Fibroblast of lung (primary cell): ENCODE measurements at regions not wholly inside any gene's neighbourhood (a gene's known extent, or its start where the extent isn't known, plus 50 kb on each side); places are given as distances from the start of the nearest gene placed in this dataset.

Experiments
- EZH2 ChIP-seq: IDR thresholded peaks from 2 replicates; pipeline ENCODE4 v1.5.1; 2012; ENCODE audit warnings: low read length, control low read depth, mild to moderate bottlenecking; ENCODE audit errors: missing control alignments
- TF ChIP-seq, protein P1 (sequence below), 2 donors: IDR thresholded peaks in 1 of 2; conservative IDR thresholded peaks in 1 of 2; 1 replicate in 1 of 2; 2 replicates in 1 of 2; pipeline ENCODE4 v1.5.1; 2011 to 2012; ENCODE audit warnings: low read length in 2 of 2, control low read depth in 1 of 2, inconsistent platforms in 1 of 2, low read depth in 1 of 2, mild to moderate bottlenecking in 1 of 2

DNA sequence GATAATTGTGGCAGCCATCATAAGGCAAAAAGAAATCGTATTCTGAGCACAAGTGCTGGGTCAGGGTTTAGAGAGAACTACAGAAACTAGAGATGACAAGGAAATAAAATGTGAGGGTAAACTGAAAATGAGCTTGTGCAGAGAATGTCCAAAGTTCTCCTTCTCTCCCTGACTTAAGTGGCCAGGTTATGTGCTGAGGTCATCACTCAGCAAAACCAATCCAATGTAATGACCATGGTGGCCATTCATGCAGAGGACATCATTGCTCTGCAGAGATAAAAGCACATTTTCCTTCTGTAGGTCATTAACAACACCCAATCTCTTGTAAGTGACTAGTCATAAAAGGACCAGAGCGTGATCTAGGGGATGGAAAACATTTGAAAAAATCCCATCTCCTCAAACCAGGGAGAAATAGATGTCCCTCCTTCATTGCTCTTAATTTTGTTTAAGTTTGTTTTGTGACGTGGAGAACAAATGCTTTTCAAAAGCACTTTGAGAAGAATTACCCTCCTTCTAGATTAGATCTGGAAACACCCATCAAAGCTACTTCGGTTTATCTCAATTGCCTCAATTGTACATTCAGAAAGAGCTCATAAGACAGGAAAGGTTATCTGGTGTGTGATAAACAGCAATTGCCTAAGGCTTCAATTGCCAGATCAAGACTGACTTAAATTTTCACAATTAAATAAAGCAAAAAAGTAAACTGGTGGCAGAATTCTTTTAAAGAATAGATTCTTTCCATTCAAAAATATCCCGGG, 173.4 kb downstream of the SERPINI1 start:
- no peak for TF ChIP-seq EZH2
- TF ChIP-seq, protein P1, sequence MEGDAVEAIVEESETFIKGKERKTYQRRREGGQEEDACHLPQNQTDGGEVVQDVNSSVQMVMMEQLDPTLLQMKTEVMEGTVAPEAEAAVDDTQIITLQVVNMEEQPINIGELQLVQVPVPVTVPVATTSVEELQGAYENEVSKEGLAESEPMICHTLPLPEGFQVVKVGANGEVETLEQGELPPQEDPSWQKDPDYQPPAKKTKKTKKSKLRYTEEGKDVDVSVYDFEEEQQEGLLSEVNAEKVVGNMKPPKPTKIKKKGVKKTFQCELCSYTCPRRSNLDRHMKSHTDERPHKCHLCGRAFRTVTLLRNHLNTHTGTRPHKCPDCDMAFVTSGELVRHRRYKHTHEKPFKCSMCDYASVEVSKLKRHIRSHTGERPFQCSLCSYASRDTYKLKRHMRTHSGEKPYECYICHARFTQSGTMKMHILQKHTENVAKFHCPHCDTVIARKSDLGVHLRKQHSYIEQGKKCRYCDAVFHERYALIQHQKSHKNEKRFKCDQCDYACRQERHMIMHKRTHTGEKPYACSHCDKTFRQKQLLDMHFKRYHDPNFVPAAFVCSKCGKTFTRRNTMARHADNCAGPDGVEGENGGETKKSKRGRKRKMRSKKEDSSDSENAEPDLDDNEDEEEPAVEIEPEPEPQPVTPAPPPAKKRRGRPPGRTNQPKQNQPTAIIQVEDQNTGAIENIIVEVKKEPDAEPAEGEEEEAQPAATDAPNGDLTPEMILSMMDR (conservative IDR thresholded peaks at IDR 0.05 in 1 of 2, IDR thresholded peaks at IDR 0.05 in 1 of 2; ENCODE audit: low read depth in 1 of 2, low read length in 2 of 2) = no peak
